RWPE2 (cell line): ENCODE measurements at regions not wholly inside any gene's neighbourhood (a gene's known extent, or its start where the extent isn't known, plus 50 kb on each side); places are given as distances from the start of the nearest gene placed in this dataset.

Experiments used
- ATAC-seq: fragments of 200-7000 bp; cut with Tn5 transposase; 3 replicates; pipeline ENCODE4 v1.9.1; 2021; ENCODE audit warnings: low read depth
- DNase-seq: peaks from one replicate; pipeline ENCODE4 v3.0.0-alpha.2; 2020; ENCODE audit warnings: low spot score
- H3K27ac ChIP-seq: fragments of 450-650 bp; 2 replicates; pipeline ENCODE4 v1.5.1; 2017; ENCODE audit warnings: mild to moderate bottlenecking; ENCODE audit not compliant: poor library complexity, severe bottlenecking
- H3K27me3 ChIP-seq: fragments of 250-450 bp; sonication (Bioruptor Pico); 2 replicates; pipeline ENCODE4 v1.5.1; 2021; ENCODE audit warnings: mild to moderate bottlenecking, moderate library complexity; ENCODE audit not compliant: insufficient read depth, poor library complexity, severe bottlenecking
- H3K36me3 ChIP-seq: fragments of 250-450 bp; sonication (Bioruptor Pico); 2 replicates; pipeline ENCODE4 v1.5.1; 2020; ENCODE audit warnings: low read depth, mild to moderate bottlenecking, moderate library complexity
- H3K4me1 ChIP-seq: fragments of 250-450 bp; sonication (Bioruptor Pico); 2 replicates; pipeline ENCODE4 v1.5.1; 2021; ENCODE audit warnings: mild to moderate bottlenecking, moderate library complexity; ENCODE audit not compliant: insufficient read depth, poor library complexity, severe bottlenecking
- H3K4me3 ChIP-seq: fragments of 250-450 bp; sonication (Bioruptor Pico); 2 replicates; pipeline ENCODE4 v1.5.1; 2021; ENCODE audit warnings: mild to moderate bottlenecking, moderate library complexity; ENCODE audit not compliant: severe bottlenecking
- H3K9me3 ChIP-seq: fragments of 250-450 bp; sonication (Bioruptor Pico); 2 replicates; pipeline ENCODE4 v1.5.1; 2021; ENCODE audit warnings: mild to moderate bottlenecking, moderate library complexity; ENCODE audit not compliant: severe bottlenecking
- CTCF ChIP-seq: fragments of 450-650 bp; IDR thresholded peaks from one replicate; pipeline ENCODE4 v1.5.1; 2017; ENCODE audit warnings: mild to moderate bottlenecking, moderate library complexity; ENCODE audit not compliant: poor library complexity, severe bottlenecking

- Histone ChIP-seq H3K4me3 (no peak overlapping the region), H3K27me3 (no peaks in the 10 kb centered on the region), H3K27ac (peak overlapping the region; percentile 95), H3K4me1 (peaks cover 32% of the 10 kb centered on the region), H3K9me3 (no peaks in the 10 kb centered on the region), H3K36me3 (no peaks in the 10 kb centered on the region)
- no peak for TF ChIP-seq CTCF
- no peak for DNase-seq
- ATAC-seq, result peak; percentile 56
Observed at GRCh38 chr4:34181891-34182290, 2062.4 kb downstream of the ARAP2 start.

- ATAC-seq (no peak), DNase-seq (no peak)
- Histone ChIP-seq H3K4me3 (no peak overlapping the region), H3K27me3 (no peaks in the 10 kb centered on the region), H3K9me3 (no peaks in the 10 kb centered on the region), H3K4me1 (peaks cover 32% of the 10 kb centered on the region), H3K36me3 (no peaks in the 10 kb centered on the region), H3K27ac (peak overlapping the region; percentile 95)
- no peak for TF ChIP-seq CTCF
Observed at GRCh38 chr4:34182306-34182705, 2062.0 kb downstream of the ARAP2 start.

GRCh38 chr4:34183926-34184325 lies 2060.4 kb downstream of the ARAP2 start:
- no peak for ATAC-seq
- no peak for TF ChIP-seq CTCF
- no peaks in the 10 kb centered on the region for H3K9me3 ChIP-seq
- DNase-seq, result no peak
- peaks cover 32% of the 10 kb centered on the region for H3K4me1 ChIP-seq
- no peaks in the 10 kb centered on the region for H3K27me3 ChIP-seq
- no peak overlapping the region for H3K4me3 ChIP-seq
- peak overlapping the region; percentile 95 for H3K27ac ChIP-seq
- H3K36me3 ChIP-seq, result no peaks in the 10 kb centered on the region

- no peak for TF ChIP-seq CTCF
Observed at GRCh38 chr4:34187056-34187455, 2057.3 kb downstream of the ARAP2 start.

GRCh38 chr4:34191443-34191842 lies 2052.9 kb downstream of the ARAP2 start:
- no peak for TF ChIP-seq CTCF
- Histone ChIP-seq H3K4me1 (peaks cover 9% of the 10 kb centered on the region), H3K27ac (no peak overlapping the region), H3K27me3 (no peaks in the 10 kb centered on the region), H3K36me3 (no peaks in the 10 kb centered on the region), H3K4me3 (no peak overlapping the region), H3K9me3 (no peaks in the 10 kb centered on the region)
- ATAC-seq (no peak), DNase-seq (no peak)

More at GRCh38 chr4:34187056-34187455, 2057.3 kb downstream of the ARAP2 start:
- Histone ChIP-seq H3K4me1 (peaks cover 5% of the 10 kb centered on the region), H3K27me3 (no peaks in the 10 kb centered on the region), H3K27ac (no peak overlapping the region), H3K9me3 (no peaks in the 10 kb centered on the region), H3K4me3 (no peak overlapping the region), H3K36me3 (no peaks in the 10 kb centered on the region)
- ATAC-seq (no peak), DNase-seq (no peak)
